ENCODE measurements at regions not wholly inside any gene's neighbourhood (a gene's known extent, or its start where the extent isn't known, plus 50 kb on each side); places are given as distances from the start of the nearest gene placed in this dataset.

DNA sequence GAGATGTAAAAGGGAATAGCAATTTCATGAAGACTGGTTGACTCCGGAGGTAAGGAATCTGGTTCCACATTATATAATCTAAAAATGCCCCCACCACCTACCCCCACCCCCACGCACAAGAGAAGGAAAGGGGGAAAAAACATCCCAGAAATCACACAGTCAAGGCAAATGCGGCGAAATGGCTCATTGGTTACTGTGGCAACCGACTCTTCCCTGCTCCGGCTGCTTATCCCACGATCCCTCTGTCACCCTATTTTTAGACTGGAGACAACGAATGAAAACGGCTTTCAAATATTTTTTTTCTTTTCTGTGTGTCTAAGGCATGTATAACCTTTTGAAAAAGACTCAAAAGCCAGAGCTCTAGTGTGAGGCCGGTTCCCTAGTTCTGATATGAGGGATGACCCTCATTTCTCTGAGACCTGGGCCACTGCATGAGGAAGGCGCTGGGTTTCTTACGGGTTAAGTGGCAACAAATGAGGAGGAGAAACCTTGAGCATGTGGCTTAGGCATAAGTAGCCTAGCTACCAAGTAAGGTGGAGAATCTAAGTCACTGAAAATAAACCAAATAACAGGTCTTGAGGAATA lies 148.3 kb upstream of the GRIN2B start:
- no peak for FAIRE-seq
- peaks cover 4% of the 10 kb centered on the region for H3K27me3 Mint-ChIP-seq (ENCODE audit: low read depth, unreplicated experiment)
- Histone ChIP-seq H3K36me3 (ENCODE audit: insufficient read depth, low read length) (no peaks in the 10 kb centered on the region), H3K27me3 (ENCODE audit: insufficient read depth, low read length) (no peaks in the 10 kb centered on the region), H3K4me1 (ENCODE audit: insufficient read depth, low read length) (no peaks in the 10 kb centered on the region), H3K4me2 (ENCODE audit: low read length) (no peak overlapping the region), H3K9ac (ENCODE audit: low read length) (no peak overlapping the region), H3K79me2 (ENCODE audit: insufficient read depth, low read length) (no peaks in the 10 kb centered on the region), H3K9me3 (ENCODE audit: insufficient read depth, low read depth, low read length) (peaks cover 4% of the 10 kb centered on the region), H3K27ac (ENCODE audit: low read depth, low read length) (no peak overlapping the region), H3K4me3 (ENCODE audit: insufficient read depth, low read depth, low read length) (no peak overlapping the region), H4K20me1 (ENCODE audit: insufficient read depth, low read length) (no peaks in the 10 kb centered on the region), H2AFZ (ENCODE audit: low read depth, low read length) (no peak overlapping the region)
- no peak overlapping the region for H3K4me3 Mint-ChIP-seq (ENCODE audit: unreplicated experiment)
- no peak for DNase-seq (ENCODE audit: low read depth)
- no peak overlapping the region for H3K27ac Mint-ChIP-seq (ENCODE audit: unreplicated experiment)
- TF ChIP-seq, protein P1, sequence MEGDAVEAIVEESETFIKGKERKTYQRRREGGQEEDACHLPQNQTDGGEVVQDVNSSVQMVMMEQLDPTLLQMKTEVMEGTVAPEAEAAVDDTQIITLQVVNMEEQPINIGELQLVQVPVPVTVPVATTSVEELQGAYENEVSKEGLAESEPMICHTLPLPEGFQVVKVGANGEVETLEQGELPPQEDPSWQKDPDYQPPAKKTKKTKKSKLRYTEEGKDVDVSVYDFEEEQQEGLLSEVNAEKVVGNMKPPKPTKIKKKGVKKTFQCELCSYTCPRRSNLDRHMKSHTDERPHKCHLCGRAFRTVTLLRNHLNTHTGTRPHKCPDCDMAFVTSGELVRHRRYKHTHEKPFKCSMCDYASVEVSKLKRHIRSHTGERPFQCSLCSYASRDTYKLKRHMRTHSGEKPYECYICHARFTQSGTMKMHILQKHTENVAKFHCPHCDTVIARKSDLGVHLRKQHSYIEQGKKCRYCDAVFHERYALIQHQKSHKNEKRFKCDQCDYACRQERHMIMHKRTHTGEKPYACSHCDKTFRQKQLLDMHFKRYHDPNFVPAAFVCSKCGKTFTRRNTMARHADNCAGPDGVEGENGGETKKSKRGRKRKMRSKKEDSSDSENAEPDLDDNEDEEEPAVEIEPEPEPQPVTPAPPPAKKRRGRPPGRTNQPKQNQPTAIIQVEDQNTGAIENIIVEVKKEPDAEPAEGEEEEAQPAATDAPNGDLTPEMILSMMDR (IDR thresholded peaks at IDR 0.05; ENCODE audit: insufficient read depth, low read depth, low read length): no peak
- TF ChIP-seq EZH2 (IDR thresholded peaks at IDR 0.05; ENCODE audit: insufficient read depth, low read length): no peak
- peaks cover 1% of the 10 kb centered on the region for H3K36me3 Mint-ChIP-seq (ENCODE audit: low read depth, unreplicated experiment)
- no peaks in the 10 kb centered on the region for H3K4me1 Mint-ChIP-seq (ENCODE audit: low read depth, unreplicated experiment)
- H3K9me3 Mint-ChIP-seq (ENCODE audit: unreplicated experiment): peaks cover 2% of the 10 kb centered on the region

GRCh38 chr12:14135996-14136395 lies 154.6 kb upstream of the GRIN2B start:
- Histone ChIP-seq H3K9me3 (ENCODE audit: insufficient read depth, low read depth, low read length) (no peaks in the 10 kb centered on the region), H3K4me1 (ENCODE audit: insufficient read depth, low read length) (no peaks in the 10 kb centered on the region), H3K4me2 (ENCODE audit: low read length) (no peak overlapping the region), H4K20me1 (ENCODE audit: insufficient read depth, low read length) (no peaks in the 10 kb centered on the region), H3K4me3 (ENCODE audit: insufficient read depth, low read depth, low read length) (no peak overlapping the region), H3K9ac (ENCODE audit: low read length) (no peak overlapping the region), H3K36me3 (ENCODE audit: insufficient read depth, low read length) (no peaks in the 10 kb centered on the region), H3K27ac (ENCODE audit: low read depth, low read length) (no peak overlapping the region), H3K79me2 (ENCODE audit: insufficient read depth, low read length) (no peaks in the 10 kb centered on the region), H2AFZ (ENCODE audit: low read depth, low read length) (no peak overlapping the region), H3K27me3 (ENCODE audit: insufficient read depth, low read length) (no peaks in the 10 kb centered on the region)
- Mint-ChIP-seq H3K27me3 (ENCODE audit: low read depth, unreplicated experiment) (peaks cover 2% of the 10 kb centered on the region), H3K4me3 (ENCODE audit: unreplicated experiment) (no peak overlapping the region), H3K36me3 (ENCODE audit: low read depth, unreplicated experiment) (no peaks in the 10 kb centered on the region), H3K27ac (ENCODE audit: unreplicated experiment) (no peak overlapping the region), H3K4me1 (ENCODE audit: low read depth, unreplicated experiment) (no peaks in the 10 kb centered on the region), H3K9me3 (ENCODE audit: unreplicated experiment) (no peaks in the 10 kb centered on the region)
- no peak for TF ChIP-seq EZH2 (IDR thresholded peaks at IDR 0.05; ENCODE audit: insufficient read depth, low read length)
- TF ChIP-seq, protein P1 (IDR thresholded peaks at IDR 0.05; ENCODE audit: insufficient read depth, low read depth, low read length): no peak
- no peak for DNase-seq (ENCODE audit: low read depth)
- no peak for FAIRE-seq

- H3K4me1 Mint-ChIP-seq (ENCODE audit: low read depth, unreplicated experiment): no peaks in the 10 kb centered on the region
- H3K27me3 Mint-ChIP-seq (ENCODE audit: low read depth, unreplicated experiment): no peaks in the 10 kb centered on the region
- Histone ChIP-seq H3K79me2 (ENCODE audit: insufficient read depth, low read length) (no peaks in the 10 kb centered on the region), H3K4me3 (ENCODE audit: insufficient read depth, low read depth, low read length) (no peak overlapping the region), H3K4me1 (ENCODE audit: insufficient read depth, low read length) (no peaks in the 10 kb centered on the region), H4K20me1 (ENCODE audit: insufficient read depth, low read length) (no peaks in the 10 kb centered on the region), H3K27me3 (ENCODE audit: insufficient read depth, low read length) (no peaks in the 10 kb centered on the region), H3K27ac (ENCODE audit: low read depth, low read length) (no peak overlapping the region), H3K9me3 (ENCODE audit: insufficient read depth, low read depth, low read length) (no peaks in the 10 kb centered on the region), H3K36me3 (ENCODE audit: insufficient read depth, low read length) (no peaks in the 10 kb centered on the region), H3K9ac (ENCODE audit: low read length) (no peak overlapping the region), H2AFZ (ENCODE audit: low read depth, low read length) (no peak overlapping the region), H3K4me2 (ENCODE audit: low read length) (no peak overlapping the region)
- no peak overlapping the region for H3K27ac Mint-ChIP-seq (ENCODE audit: unreplicated experiment)
- DNase-seq (ENCODE audit: low read depth) (no peak), FAIRE-seq (no peak)
- H3K4me3 Mint-ChIP-seq (ENCODE audit: unreplicated experiment): no peak overlapping the region
- H3K9me3 Mint-ChIP-seq (ENCODE audit: unreplicated experiment): no peaks in the 10 kb centered on the region
- TF ChIP-seq, protein P1 (IDR thresholded peaks at IDR 0.05; ENCODE audit: insufficient read depth, low read depth, low read length): no peak
- TF ChIP-seq EZH2 (IDR thresholded peaks at IDR 0.05; ENCODE audit: insufficient read depth, low read length): no peak
- no peaks in the 10 kb centered on the region for H3K36me3 Mint-ChIP-seq (ENCODE audit: low read depth, unreplicated experiment)
Measured at GRCh38 chr12:14138495-14138894, 157.1 kb upstream of the GRIN2B start.
